LNCaP clone FGC (cell line): ENCODE measurements at regions not wholly inside any gene's neighbourhood (a gene's known extent, or its start where the extent isn't known, plus 50 kb on each side); places are given as distances from the start of the nearest gene placed in this dataset.

ENCODE experiments used
- DNase-seq: peaks from one replicate; pipeline ENCODE4 v3.0.0-alpha.2; 2011; ENCODE audit warnings: low read depth
- H3K4me3 ChIP-seq: 2 replicates; pipeline ENCODE4 v1.5.1; 2011; ENCODE audit warnings: mild to moderate bottlenecking, low read depth, low read length, control low read depth
- CTCF ChIP-seq: IDR thresholded peaks from 2 replicates; pipeline ENCODE4 v1.5.1; 2012; ENCODE audit warnings: mild to moderate bottlenecking; ENCODE audit not compliant: control insufficient read depth, insufficient read depth; ENCODE audit errors: extremely low read depth

DNA sequence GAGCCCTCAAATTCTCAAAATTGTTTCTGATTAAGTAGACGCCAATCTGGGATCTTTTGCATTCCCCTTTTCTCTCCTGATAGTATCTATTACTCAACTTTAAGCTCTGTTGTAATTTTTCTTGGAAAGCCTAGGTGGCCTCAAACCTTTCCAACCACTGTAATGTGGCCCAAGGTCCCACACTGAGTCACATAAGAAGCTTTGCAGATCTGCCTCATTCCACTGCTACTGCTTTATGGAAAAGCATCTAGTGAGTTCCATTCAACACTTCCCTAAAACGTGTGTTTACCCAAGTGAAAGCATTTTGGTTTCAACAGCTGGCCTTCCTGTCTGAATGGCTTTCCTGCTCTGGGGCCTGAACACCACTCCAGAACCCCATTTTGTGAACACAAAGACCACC is 493.6 kb upstream of the SPHKAP start:
- no peak for DNase-seq
- no peak for TF ChIP-seq CTCF
- H3K4me3 ChIP-seq: no peak overlapping the region

- TF ChIP-seq CTCF: no peak
- DNase-seq: no peak
These were observed 492.5 kb upstream of the SPHKAP start for GRCh38 chr2:228673876-228674554.

DNA sequence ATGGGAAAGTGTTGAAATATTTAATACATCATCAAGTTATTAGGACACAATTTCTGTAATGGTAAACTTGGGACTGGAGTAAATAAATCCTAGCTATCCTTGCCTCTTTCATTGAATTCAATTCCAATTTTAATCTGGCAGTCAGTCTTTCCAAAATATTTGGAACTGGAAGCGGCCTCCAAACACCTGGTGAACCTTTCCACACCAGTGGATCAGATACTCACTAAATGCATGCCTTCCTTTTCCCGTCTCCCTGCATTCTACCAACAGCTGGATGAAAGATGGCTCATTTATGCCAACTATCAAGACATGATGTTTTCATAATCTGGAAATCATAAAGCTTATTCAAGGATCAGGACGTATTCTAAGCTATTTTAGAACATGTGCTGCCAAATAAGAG is 488.2 kb upstream of the SPHKAP start:
- no peak overlapping the region for H3K4me3 ChIP-seq
- TF ChIP-seq CTCF: no peak

More at GRCh38 chr2:228673876-228674554, 492.5 kb upstream of the SPHKAP start:
- H3K4me3 ChIP-seq: no peak overlapping the region

GRCh38 chr2:228665232-228665631 is 483.7 kb upstream of the SPHKAP start:
- no peak for TF ChIP-seq CTCF
- no peak for DNase-seq
- no peak overlapping the region for H3K4me3 ChIP-seq

More for the DNA sequence above, 488.2 kb upstream of the SPHKAP start:
- DNase-seq: no peak

DNA sequence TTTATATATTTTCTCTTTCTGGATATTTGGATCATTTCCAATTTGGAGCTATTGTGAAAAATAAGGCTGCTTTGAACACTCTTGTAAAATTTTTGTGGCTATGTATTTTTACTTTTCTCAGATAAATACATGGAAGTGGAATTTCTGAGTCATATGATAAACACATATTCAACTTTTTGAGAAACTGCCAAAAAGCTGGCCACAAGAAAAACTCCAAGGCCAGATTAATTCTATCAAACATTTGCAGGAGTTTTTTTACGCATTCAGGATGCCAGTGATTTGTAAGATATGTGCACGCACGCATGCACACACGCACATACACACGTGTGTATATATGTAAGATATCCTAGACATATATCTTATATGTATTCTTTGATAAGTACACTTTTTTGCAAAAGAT is 477.5 kb upstream of the SPHKAP start:
- TF ChIP-seq CTCF: no peak
- DNase-seq: no peak

GRCh38 chr2:228657807-228658402 is 476.4 kb upstream of the SPHKAP start:
- H3K4me3 ChIP-seq: no peak overlapping the region
- TF ChIP-seq CTCF: peak; percentile 48
- DNase-seq: no peak

More for the DNA sequence above, 477.5 kb upstream of the SPHKAP start:
- no peak overlapping the region for H3K4me3 ChIP-seq

DNA sequence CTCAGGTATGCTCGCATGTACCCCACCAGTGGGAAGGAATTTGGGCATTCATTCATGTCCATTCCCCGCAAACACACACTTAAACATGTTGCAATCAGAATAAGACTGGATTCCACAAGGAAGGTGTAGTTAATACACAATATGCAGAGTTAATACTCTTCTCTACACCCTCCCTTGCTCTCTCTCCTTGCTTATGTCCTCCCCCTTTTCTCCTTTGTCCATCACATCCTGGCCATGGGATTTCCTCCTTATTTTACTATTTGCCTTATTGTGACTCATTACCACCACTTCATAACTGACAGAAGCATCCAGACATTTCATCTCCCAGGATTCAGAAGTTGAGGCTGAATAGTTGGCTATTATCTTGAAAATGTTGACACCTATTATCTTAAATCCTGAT is 473.8 kb upstream of the SPHKAP start:
- no peak overlapping the region for H3K4me3 ChIP-seq
- TF ChIP-seq CTCF: no peak
- DNase-seq: no peak
